A549 (cell line): ENCODE measurements at regions not wholly inside any gene's neighbourhood (a gene's known extent, or its start where the extent isn't known, plus 50 kb on each side); places are given as distances from the start of the nearest gene placed in this dataset.

Experiments used
- CTCF ChIP-seq: fragments of >200 bp; sonication (Bioruptor Twin); formaldehyde crosslinking; IDR thresholded peaks from 3 replicates; pipeline ENCODE4 v1.5.1; 2016
- HDAC2 ChIP-seq: fragments of 200-600 bp; sonication (generic); IDR thresholded peaks from 2 replicates; pipeline ENCODE4 v1.6.1; 2016

- no peak for TF ChIP-seq HDAC2
- TF ChIP-seq CTCF: no peak
Measured at GRCh38 chr3:36318621-36319200, 61.6 kb upstream of the STAC start.
